Kidney glomerular epithelial cell (primary cell): ENCODE measurements at regions not wholly inside any gene's neighbourhood (a gene's known extent, or its start where the extent isn't known, plus 50 kb on each side); places are given as distances from the start of the nearest gene placed in this dataset.
A peak's percentile ranks its signal among the peaks of the same experiment; 100 is the strongest.

Experiments used
- DNase-seq: peaks from one replicate; lab custom pipeline; 2025; lab: John Stamatoyannopoulos, UW

- DNase-seq, result no peak
Measured at GRCh38 chr16:72404299-72404698, 232.3 kb upstream of the PMFBP1 start.

DNA sequence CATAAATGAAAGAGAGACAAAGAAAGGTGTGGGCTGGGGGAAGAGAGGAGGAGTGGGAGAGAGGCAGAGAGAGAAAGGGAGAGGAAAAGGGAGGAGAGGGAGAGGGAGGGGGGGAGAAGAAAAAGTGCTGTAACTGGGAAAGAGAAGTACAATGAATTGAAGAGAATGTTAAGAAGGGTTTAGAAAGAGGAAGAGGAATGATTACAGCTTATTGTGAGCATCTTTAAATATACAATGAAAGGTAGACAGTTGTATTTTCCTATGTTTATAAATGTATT, 229.1 kb upstream of the PMFBP1 start:
- no peak for DNase-seq

GRCh38 chr16:72400257-72401083, 228.5 kb upstream of the PMFBP1 start:
- DNase-seq, result peak; percentile 68

- DNase-seq, result no peak
Measured at GRCh38 chr16:72399811-72400210, 227.9 kb upstream of the PMFBP1 start.

GRCh38 chr16:72397876-72398275, 225.9 kb upstream of the PMFBP1 start:
- no peak for DNase-seq

DNA sequence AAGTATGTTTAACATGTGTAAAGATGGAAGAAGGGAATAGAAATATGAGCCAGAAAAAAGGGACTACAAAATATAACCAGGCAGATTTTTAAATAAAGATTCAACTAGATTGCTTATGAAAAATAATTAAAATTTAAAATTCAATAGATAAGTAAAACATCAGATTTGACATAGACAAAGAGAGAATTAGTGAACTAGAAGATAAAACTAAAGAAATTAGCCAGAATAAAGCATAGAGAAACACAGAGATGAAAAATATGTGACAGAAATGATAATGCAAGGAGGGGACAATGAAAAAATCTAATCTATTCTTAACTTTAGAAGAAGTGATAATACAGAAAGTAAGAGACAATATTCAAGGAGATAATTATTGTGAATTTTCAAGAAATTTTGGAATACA, 222.6 kb upstream of the PMFBP1 start:
- no peak for DNase-seq

DNA sequence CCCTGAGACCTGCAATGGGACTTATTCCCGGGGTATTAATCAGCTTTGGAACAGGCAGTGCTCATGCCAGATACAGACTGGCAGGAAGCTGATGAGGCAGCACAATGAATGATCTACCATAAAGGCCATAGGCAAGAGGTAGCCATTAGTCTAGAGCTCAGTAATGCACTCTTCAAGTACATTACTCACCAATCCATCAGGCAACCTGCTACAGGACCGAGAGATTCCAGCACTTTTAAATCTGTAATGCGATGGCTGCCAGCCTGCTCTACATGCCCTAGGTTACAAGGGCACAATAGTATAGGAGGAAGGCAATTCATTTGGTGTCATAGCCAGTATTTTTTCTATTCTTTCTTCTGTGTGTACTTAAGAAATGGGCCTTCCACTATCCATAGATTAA, 217.8 kb upstream of the PMFBP1 start:
- no peak for DNase-seq

DNA sequence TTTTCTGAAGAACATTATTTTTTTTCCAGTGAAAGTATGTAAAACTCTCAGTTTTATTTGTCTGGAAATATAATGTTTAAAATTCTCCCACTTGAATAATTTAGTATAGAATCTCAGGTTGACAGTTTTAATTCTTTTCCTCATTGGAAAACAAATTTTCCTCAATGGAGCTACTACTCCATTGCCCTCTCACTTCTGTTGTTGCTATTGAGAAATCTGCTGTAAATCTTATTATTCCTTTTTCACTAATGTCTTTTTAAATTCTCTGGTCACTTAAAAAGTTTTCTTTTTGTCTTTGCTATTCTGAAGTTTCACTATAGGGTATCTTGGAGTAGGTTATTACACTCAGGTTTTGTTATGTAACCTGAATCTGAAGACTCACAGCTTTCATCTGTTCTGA, 216.1 kb upstream of the PMFBP1 start:
- DNase-seq, result no peak

- DNase-seq, result no peak
Measured at GRCh38 chr16:72384651-72385050, 212.7 kb upstream of the PMFBP1 start.

DNA sequence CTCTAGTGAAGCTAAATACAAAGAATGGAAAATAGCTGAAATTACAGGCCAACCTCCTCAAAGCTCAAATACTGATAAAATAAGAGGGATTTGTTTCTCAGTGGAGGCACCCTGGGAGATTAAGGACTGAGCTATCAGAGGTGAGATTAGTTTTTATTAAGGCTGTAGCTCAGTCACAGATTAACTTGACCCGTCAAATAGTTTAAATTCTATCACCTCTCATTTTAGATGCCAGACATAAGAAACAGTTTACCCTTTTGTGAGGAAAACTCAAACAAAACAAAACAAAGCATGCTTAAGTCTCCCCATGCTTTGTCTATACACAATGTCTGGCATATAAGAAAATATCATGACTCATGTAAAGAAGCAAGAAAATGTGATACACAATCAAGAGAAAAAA, 208.3 kb upstream of the PMFBP1 start:
- DNase-seq, result peak; percentile 29

GRCh38 chr16:72373201-72373600, 201.2 kb upstream of the PMFBP1 start:
- no peak for DNase-seq

DNA sequence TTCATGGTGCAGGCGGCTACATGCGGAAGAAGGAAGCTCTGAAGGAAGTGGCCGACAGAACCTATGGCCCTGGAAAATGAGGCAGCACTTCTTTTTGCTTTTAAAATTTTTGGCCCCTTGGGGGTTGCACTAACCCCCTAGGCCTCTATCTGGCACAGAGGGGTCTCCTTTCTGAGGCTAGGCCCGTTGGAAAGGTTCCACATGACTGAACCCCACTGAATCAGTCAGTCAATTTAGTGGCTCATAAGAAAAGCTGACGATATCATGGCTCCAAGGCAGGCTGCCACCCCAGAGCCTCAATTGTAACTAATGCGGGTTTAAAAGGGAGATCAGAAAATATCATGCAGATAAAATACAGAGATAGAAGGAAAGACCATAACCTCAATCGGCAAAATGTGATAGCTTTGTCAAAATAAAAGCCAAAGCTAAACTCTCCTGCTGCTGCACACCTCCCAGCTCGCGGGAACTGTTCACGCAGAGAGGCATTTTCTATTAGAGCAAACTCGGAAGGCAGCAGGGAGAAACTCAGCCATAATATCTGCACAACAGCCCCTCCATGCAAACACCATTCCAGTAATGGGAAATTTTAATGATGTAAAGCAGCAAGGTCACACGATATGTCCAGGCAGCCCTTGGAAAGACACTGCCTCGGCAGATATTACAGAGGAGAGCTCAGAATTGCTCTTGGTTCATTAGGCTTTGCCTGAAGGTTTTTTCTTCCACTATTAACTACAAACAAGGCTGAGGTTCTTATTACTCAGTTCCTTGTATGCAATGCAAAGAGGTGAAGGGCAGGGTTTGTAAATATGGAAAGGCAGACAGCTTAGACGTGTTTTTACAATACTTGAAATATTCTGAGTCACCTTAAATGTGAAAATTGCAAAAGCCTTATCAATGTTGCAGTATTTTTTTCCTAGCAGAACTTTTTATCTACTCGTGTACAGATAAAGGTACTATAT, 200.4 kb upstream of the PMFBP1 start:
- DNase-seq, result peak; percentile 40

GRCh38 chr16:72371307-72372086, 199.5 kb upstream of the PMFBP1 start:
- DNase-seq, result peak; percentile 96

GRCh38 chr16:72369274-72369673, 197.3 kb upstream of the PMFBP1 start:
- DNase-seq, result no peak

- DNase-seq, result no peak
Measured at GRCh38 chr16:72367851-72368250, 195.9 kb upstream of the PMFBP1 start.

- no peak for DNase-seq
Measured at GRCh38 chr16:72362973-72363372, 191.0 kb upstream of the PMFBP1 start.

DNA sequence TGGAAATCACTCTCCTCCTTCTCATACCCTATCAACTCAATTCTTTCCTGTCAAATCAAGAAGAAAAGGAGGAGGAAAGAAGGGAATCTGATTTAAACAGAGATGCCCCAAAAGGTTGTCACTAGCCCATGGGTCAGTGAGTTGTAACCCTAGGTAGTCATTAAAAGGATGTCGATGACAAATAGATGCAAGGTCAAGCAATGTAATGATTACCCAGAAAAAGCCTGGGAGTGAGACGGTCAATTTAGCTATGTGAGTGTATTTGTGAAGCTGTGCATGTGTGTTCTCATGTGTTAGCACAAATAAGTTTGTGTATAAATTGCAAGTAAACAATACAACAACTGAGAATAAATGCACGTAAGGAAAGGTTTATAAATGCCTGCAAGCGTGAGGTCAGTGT, 190.5 kb upstream of the PMFBP1 start:
- DNase-seq, result no peak

- DNase-seq, result no peak
Measured at GRCh38 chr16:72357910-72358309, 186.0 kb upstream of the PMFBP1 start.

DNA sequence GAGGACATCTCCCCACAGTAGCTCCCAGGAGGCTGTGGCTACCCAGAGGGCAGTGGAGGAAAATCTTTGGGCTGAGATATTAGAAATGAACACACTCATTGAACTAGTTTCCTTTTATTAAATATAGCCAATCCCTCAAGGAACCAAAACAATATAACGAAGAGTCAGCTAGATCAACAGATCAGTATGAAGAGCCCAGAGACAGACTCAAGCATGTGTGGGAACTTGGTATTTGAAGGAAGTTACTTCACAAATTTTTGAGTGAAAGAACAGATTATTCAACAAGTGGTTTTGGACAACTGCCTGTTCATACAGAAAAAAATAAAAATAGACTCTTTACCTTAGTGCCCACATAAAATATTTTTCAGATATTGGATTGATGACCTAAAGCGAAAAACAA, 183.6 kb upstream of the PMFBP1 start:
- DNase-seq, result no peak

GRCh38 chr16:72349719-72350118, 177.8 kb upstream of the PMFBP1 start:
- DNase-seq, result no peak

- no peak for DNase-seq
Measured at GRCh38 chr16:72332926-72333325, 161.0 kb upstream of the PMFBP1 start.

DNA sequence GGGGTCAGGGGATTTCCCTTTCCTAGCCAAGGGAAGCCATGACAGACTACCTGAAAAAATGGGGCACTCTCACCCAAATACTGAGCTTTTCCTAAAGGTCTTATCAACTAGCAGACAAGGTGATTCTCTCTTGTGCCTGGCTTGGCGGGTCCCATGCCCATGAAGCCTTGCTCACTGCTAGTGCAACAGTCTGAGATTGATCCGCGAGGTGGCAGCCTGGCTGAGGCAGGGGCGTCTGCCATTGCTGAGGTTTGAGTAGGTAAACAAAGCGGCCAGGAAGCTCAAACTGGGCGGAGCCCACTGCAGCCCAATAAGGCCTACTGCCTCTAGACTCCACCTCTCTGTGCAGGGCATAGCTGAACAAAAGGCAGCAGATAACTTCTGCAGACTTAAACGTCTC, 152.6 kb upstream of the PMFBP1 start:
- no peak for DNase-seq

DNA sequence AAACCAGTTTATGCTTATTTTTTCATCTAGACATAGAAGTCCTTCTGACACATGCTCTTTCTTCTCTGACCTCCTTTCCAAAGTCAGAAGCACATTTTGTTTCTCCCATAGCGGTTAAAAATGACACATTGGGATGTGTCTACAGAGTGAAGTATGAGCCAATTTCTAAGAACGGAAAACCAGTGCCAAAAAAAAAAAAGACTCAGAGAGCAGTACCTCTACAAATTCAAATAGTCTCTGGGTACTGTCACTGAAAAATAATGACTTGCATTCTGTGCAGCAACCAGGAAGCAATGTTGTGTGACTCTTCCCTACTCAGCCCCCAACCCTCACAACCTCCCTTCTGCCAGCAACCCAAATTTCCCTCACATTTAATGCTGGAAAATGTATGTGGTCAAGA, 145.5 kb upstream of the PMFBP1 start:
- no peak for DNase-seq
